Activated T-cell treated with anti-CD3 and anti-CD28 coated beads, Interleukin-2, amount 50 U/mL, for 72 hours (primary cell): ENCODE measurements at regions not wholly inside any gene's neighbourhood (a gene's known extent, or its start where the extent isn't known, plus 50 kb on each side); places are given as distances from the start of the nearest gene placed in this dataset.
"Not testable (repeated sequence)": the region's sequence is repeated elsewhere in the genome, so short reads cannot be mapped to it uniquely, and the experiment has no call there.

ENCODE experiments used
- ATAC-seq, 2 donors: fragments of 150-1000 bp; cut with Tn5 transposase; replicated peaks in 1 of 2; 2 replicates each; pipeline ENCODE4 v1.10.0; 2021; ENCODE audit warnings: moderate library complexity in 2 of 2, mild to moderate bottlenecking in 1 of 2
- DNase-seq, 2 donors: peaks; one replicate each; pipeline ENCODE4 v3.0.0; 2021 to 2022; ENCODE audit warnings: mixed read lengths in 1 of 2
- H3K27ac Mint-ChIP-seq: one replicate; pipeline ENCODE4 v1.8.0; 2022; ENCODE audit warnings: mild to moderate bottlenecking, moderate library complexity, mixed read lengths
- H3K27me3 Mint-ChIP-seq: one replicate; pipeline ENCODE4 v1.8.0; 2022; ENCODE audit warnings: low read depth, mixed read lengths
- H3K36me3 Mint-ChIP-seq, 2 donors: one replicate each; pipeline ENCODE4 v1.8.0; 2022; ENCODE audit warnings: mixed read lengths in 2 of 2, mild to moderate bottlenecking in 1 of 2; ENCODE audit not compliant: insufficient read depth in 2 of 2
- H3K4me1 Mint-ChIP-seq: one replicate; pipeline ENCODE4 v1.8.0; 2022; ENCODE audit warnings: low read depth, mixed read lengths
- H3K4me3 Mint-ChIP-seq, 2 donors: one replicate each; pipeline ENCODE4 v1.8.0; 2022; ENCODE audit warnings: mild to moderate bottlenecking in 2 of 2, mixed read lengths in 2 of 2, moderate library complexity in 2 of 2
- H3K9me3 Mint-ChIP-seq, 2 donors: one replicate each; pipeline ENCODE4 v1.8.0; 2022; ENCODE audit warnings: mixed read lengths in 2 of 2

DNA sequence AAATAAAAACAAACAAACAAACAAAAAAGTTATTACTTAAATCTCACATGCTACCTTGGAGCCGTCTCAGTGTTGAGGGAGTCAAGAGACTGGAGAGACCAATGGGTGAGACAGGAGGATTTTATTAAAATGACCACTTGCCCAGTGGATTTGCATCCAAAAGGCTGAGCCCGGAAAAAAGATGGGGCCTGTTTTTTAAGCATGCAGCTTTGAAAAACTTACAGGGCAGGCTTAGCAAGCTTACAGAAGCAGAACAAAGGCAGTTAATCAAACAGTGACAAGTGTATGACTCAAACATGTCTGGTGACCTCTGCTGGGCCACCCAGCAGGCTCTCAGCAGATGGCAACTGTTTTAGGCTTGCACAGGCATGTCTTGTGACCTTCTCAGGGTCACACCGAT, 82.5 kb downstream of the POTEH start:
- H3K36me3 Mint-ChIP-seq, ATAC-seq: not testable (repeated sequence)

GRCh38 chr22:15775118-15775517, 85.3 kb downstream of the POTEH start:
- ATAC-seq, H3K4me1 Mint-ChIP-seq, DNase-seq, H3K4me3 Mint-ChIP-seq, H3K36me3 Mint-ChIP-seq, H3K27ac Mint-ChIP-seq, H3K27me3 Mint-ChIP-seq, H3K9me3 Mint-ChIP-seq: not testable (repeated sequence)

More for the DNA sequence above, 82.5 kb downstream of the POTEH start:
- DNase-seq, H3K27me3 Mint-ChIP-seq, H3K4me1 Mint-ChIP-seq, H3K27ac Mint-ChIP-seq, H3K4me3 Mint-ChIP-seq, H3K9me3 Mint-ChIP-seq: not testable (repeated sequence)

- H3K4me1 Mint-ChIP-seq, H3K9me3 Mint-ChIP-seq, H3K27ac Mint-ChIP-seq, H3K27me3 Mint-ChIP-seq, H3K36me3 Mint-ChIP-seq, H3K4me3 Mint-ChIP-seq, DNase-seq: not testable (repeated sequence)
- ATAC-seq = peak in 1 of 2 donors; percentile 32
Measured at GRCh38 chr22:15775670-15776669, 86.1 kb downstream of the POTEH start.

- H3K9me3 Mint-ChIP-seq, DNase-seq, ATAC-seq, H3K4me1 Mint-ChIP-seq, H3K27ac Mint-ChIP-seq, H3K27me3 Mint-ChIP-seq, H3K36me3 Mint-ChIP-seq, H3K4me3 Mint-ChIP-seq: not testable (repeated sequence)
Measured at GRCh38 chr22:15776727-15777126, 86.9 kb downstream of the POTEH start.

DNA sequence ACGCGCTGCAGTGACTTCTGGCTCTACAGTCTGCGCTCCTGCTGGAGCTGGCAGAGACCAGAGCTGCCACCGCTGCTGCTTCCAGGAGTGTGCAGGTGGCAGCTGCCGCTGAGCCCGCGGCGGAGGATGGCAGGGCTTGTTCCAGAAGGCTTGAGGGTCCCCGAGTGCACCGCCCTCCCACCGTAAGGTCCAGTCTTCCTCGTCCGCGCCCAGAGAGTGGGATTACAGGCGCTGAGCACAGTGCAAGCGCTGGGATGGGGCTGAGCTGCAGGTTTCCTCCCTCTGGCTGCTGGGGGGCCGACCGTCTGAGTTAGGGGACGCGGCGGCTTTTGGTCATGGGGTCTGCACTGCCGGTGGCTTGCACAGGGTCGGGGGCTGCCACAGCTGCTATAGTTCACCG, 87.3 kb downstream of the POTEH start:
- H3K9me3 Mint-ChIP-seq, ATAC-seq, H3K27me3 Mint-ChIP-seq, H3K36me3 Mint-ChIP-seq, H3K27ac Mint-ChIP-seq, DNase-seq, H3K4me3 Mint-ChIP-seq, H3K4me1 Mint-ChIP-seq: not testable (repeated sequence)

DNA sequence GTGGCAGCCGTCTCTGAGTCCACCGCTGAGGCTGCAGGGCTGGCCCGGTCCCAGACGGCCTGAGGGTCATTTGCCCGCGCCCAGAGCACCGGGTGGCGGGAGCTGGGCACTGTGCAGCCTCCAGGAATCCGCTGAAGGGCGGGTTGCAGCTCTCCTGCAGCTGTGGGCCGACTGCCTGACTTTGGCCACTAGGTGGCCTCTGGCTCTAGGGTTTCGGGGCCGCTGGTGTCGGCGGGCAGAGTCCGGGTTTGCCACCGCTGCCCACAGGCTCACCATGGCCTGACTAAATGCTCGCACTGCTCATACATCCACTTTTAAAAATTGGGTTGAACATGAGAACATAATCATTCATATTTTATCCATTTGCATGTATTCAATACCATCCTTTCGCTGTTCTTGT, 87.7 kb downstream of the POTEH start:
- H3K27me3 Mint-ChIP-seq, H3K36me3 Mint-ChIP-seq, H3K9me3 Mint-ChIP-seq, ATAC-seq, H3K4me1 Mint-ChIP-seq, H3K4me3 Mint-ChIP-seq, H3K27ac Mint-ChIP-seq, DNase-seq: not testable (repeated sequence)

GRCh38 chr22:15778366-15778765, 88.5 kb downstream of the POTEH start:
- not testable (repeated sequence) for H3K36me3 Mint-ChIP-seq, H3K27me3 Mint-ChIP-seq, H3K9me3 Mint-ChIP-seq, H3K27ac Mint-ChIP-seq, H3K4me3 Mint-ChIP-seq, DNase-seq, H3K4me1 Mint-ChIP-seq, ATAC-seq

DNA sequence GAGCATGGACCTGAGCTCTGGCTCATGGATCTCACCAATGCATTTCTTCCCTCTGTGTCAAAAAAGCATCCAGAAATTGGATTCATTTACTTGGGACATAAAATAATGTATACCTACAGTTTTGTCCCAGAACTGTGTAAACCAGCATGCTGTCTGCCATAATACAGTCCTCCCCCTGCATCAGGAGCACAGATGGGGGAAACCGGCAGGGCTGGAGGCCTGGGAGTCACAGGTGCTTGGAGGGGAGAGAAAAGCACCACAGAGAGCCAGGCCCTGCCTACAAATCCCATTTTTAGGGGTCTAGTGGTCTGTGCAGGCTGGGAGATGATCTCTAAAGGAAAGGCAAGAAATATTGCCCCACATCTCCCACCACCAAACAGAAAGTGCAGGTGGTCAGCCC, 91.8 kb downstream of the POTEH start:
- ATAC-seq, H3K27ac Mint-ChIP-seq, H3K27me3 Mint-ChIP-seq, DNase-seq, H3K36me3 Mint-ChIP-seq, H3K9me3 Mint-ChIP-seq, H3K4me1 Mint-ChIP-seq, H3K4me3 Mint-ChIP-seq: not testable (repeated sequence)

DNA sequence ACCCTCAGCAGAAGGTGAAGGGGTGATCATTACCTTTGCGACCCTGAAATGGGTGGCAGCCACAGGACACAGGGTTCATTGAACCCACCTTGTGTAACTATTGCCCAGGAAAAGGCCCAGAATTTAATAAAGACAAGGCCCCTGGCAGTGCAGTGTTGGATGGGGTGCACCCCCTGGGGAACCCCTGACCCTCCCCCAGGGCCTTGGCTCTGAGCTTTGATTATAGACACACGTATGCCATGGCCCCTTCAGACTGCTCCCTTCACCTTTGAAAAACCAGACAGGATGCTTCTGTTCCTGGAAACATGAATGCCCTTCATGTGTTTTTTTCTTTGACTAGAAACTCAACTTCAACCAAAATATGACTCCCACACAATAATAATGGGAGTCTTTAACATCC, 93.1 kb downstream of the POTEH start:
- not testable (repeated sequence) for ATAC-seq, H3K4me3 Mint-ChIP-seq, H3K36me3 Mint-ChIP-seq, DNase-seq, H3K27ac Mint-ChIP-seq, H3K4me1 Mint-ChIP-seq, H3K27me3 Mint-ChIP-seq, H3K9me3 Mint-ChIP-seq

GRCh38 chr22:15784383-15785085, 94.7 kb downstream of the POTEH start:
- DNase-seq, H3K4me3 Mint-ChIP-seq, H3K27ac Mint-ChIP-seq, H3K9me3 Mint-ChIP-seq, H3K4me1 Mint-ChIP-seq, H3K36me3 Mint-ChIP-seq, ATAC-seq, H3K27me3 Mint-ChIP-seq: not testable (repeated sequence)

DNA sequence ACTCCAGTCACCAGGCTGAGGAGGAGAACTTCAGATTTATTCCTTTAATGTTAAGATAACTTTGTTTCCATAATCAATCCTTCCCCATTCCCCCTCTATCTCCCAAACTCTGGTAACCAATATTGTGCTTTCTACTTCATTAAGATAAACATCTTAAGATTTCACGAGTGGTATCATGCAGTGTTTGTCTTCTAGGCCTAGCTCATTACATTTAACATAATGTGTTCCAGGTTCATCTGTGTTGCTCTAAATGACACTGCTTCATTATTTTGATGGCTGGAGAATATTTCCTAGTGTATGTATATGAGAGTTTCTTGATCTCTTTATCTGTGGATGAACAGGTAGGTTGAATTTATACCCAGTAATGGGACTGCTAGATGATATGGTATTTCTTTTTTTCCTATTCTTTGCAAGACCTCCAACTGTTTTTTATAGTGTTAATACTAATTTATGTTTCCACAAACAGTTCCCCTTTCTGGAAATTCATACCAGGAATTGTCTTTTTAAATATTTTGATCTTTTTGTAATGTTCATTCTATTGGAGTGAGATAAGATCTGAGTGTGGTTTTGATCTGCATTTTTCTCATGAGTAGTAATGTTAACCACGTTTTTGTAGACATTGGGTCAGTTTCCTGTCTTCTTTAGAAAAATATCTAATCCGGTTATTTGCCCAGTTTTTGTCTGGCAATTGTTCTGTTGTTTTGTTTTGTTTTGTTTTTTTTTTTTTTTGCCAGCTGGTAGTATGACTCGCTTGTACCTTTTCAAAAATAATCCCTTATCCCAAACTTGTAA, 97.3 kb downstream of the POTEH start:
- ATAC-seq, H3K4me3 Mint-ChIP-seq, H3K9me3 Mint-ChIP-seq, H3K27me3 Mint-ChIP-seq, H3K27ac Mint-ChIP-seq, H3K36me3 Mint-ChIP-seq, DNase-seq, H3K4me1 Mint-ChIP-seq: not testable (repeated sequence)

DNA sequence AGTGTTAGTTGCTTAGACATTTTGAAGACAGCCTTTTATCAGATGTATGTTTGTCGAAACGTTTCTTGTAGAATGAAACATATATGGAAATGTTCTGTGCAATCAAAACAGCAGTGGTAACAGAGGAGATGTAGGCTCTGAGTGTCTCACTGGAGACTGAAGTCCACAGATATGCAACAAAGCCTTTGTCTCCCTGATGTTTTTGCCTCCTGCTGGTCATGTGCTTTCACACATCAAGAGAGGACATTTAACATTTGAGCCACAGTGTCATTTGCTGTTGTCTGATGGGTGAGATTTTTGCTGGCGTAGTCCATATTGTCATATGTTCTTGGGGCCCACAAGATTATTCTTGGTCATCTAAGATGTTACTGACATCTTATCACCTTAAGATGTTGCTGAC, 101.7 kb downstream of the POTEH start:
- not testable (repeated sequence) for DNase-seq, ATAC-seq, H3K4me3 Mint-ChIP-seq, H3K27me3 Mint-ChIP-seq, H3K4me1 Mint-ChIP-seq, H3K9me3 Mint-ChIP-seq, H3K27ac Mint-ChIP-seq, H3K36me3 Mint-ChIP-seq

GRCh38 chr22:15799935-15800334, 110.1 kb downstream of the POTEH start:
- not testable (repeated sequence) for H3K4me3 Mint-ChIP-seq, H3K27me3 Mint-ChIP-seq, H3K36me3 Mint-ChIP-seq, ATAC-seq, DNase-seq, H3K4me1 Mint-ChIP-seq, H3K27ac Mint-ChIP-seq, H3K9me3 Mint-ChIP-seq
